GM06990 (cell line): ENCODE measurements at regions not wholly inside any gene's neighbourhood (a gene's known extent, or its start where the extent isn't known, plus 50 kb on each side); places are given as distances from the start of the nearest gene placed in this dataset.

Source experiments
- DNase-seq: peaks from one replicate; pipeline ENCODE4 v3.0.0-alpha.2; 2011; ENCODE audit not compliant: insufficient read length; ENCODE audit errors: extremely low read depth
- H3K27me3 ChIP-seq: replicated peaks from 2 replicates; pipeline ENCODE4 v1.6.0; 2011; ENCODE audit warnings: low read length; ENCODE audit not compliant: control insufficient read depth, insufficient read depth
- H3K36me3 ChIP-seq: 2 replicates; pipeline ENCODE4 v1.5.1; 2011; ENCODE audit warnings: low read length; ENCODE audit not compliant: control insufficient read depth, insufficient read depth
- H3K4me3 ChIP-seq: replicated peaks from 2 replicates; pipeline ENCODE4 v1.5.1; 2011; ENCODE audit warnings: low read depth, mild to moderate bottlenecking, control low read depth, low read length
- TF ChIP-seq, protein P1 (sequence below): IDR thresholded peaks from 2 replicates; pipeline ENCODE4 v1.5.1; 2011; ENCODE audit warnings: low read length, control low read depth, mild to moderate bottlenecking, inconsistent platforms; ENCODE audit not compliant: insufficient read depth, poor library complexity, severe bottlenecking

DNA sequence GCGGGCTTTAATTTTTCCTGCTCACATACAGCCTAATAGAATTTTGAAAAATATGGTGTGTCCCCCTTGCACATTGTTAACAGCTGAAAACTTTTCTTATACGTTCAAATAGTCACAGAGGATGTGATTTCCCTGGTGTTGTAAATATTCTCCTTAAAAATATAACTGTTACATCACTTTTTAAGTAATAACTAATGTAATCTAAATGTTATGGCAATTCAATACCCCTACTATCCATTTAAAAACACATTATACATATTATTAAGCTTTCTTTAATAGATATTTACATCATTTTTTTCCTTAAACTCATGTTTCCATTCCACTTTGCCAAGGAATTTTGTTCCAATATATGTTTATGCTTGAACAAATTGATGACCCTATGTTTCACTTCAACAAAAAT lies 85.5 kb upstream of the S1PR1 start:
- H3K27me3 ChIP-seq: no peaks in the 10 kb centered on the region
- H3K4me3 ChIP-seq: no peak overlapping the region
- DNase-seq: no peak
- TF ChIP-seq, protein P1, sequence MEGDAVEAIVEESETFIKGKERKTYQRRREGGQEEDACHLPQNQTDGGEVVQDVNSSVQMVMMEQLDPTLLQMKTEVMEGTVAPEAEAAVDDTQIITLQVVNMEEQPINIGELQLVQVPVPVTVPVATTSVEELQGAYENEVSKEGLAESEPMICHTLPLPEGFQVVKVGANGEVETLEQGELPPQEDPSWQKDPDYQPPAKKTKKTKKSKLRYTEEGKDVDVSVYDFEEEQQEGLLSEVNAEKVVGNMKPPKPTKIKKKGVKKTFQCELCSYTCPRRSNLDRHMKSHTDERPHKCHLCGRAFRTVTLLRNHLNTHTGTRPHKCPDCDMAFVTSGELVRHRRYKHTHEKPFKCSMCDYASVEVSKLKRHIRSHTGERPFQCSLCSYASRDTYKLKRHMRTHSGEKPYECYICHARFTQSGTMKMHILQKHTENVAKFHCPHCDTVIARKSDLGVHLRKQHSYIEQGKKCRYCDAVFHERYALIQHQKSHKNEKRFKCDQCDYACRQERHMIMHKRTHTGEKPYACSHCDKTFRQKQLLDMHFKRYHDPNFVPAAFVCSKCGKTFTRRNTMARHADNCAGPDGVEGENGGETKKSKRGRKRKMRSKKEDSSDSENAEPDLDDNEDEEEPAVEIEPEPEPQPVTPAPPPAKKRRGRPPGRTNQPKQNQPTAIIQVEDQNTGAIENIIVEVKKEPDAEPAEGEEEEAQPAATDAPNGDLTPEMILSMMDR: no peak
- no peaks in the 10 kb centered on the region for H3K36me3 ChIP-seq

DNA sequence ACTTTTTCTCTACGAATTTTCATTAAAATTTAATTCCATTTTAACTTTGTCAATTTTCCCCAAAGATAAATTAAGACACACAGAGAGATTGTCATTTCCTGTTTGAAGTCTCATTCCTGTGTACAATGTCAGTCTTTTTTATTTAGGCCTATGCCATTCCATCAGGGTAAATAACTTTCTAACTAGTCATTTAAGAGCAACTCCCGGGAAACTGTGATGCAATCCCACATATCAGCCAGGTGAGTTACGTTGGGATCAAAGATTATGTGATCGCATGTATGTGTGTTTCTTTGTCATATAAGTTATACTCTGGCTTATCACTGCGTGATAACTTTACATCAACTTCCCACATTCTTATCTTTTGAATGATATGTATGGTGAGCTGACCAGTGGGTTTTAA lies 86.1 kb upstream of the S1PR1 start:
- Histone ChIP-seq H3K4me3 (no peak overlapping the region), H3K36me3 (no peaks in the 10 kb centered on the region), H3K27me3 (no peaks in the 10 kb centered on the region)
- no peak for DNase-seq
- TF ChIP-seq, protein P1: no peak

DNA sequence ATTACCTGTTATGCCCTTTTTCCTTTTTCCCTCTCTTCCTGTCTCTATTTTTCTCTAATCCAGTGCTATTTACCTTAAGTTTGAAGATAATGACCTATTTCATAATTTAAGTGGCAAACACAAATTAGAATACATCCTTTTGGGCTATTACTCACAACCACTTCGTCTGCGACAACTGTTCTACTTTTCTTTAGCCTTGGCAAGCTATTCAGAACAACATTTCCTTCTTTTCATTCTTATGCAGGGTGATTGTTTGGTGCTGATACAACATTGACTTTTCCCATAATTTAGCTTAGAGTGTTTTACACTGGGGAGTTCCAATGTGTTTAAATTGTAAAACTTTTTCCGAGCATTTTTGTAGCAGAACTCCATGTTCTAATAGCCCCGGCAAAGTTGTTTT lies 86.6 kb upstream of the S1PR1 start:
- H3K4me3 ChIP-seq: no peak overlapping the region
- H3K36me3 ChIP-seq: no peaks in the 10 kb centered on the region
- TF ChIP-seq, protein P1: no peak
- DNase-seq: no peak
- H3K27me3 ChIP-seq: no peaks in the 10 kb centered on the region

DNA sequence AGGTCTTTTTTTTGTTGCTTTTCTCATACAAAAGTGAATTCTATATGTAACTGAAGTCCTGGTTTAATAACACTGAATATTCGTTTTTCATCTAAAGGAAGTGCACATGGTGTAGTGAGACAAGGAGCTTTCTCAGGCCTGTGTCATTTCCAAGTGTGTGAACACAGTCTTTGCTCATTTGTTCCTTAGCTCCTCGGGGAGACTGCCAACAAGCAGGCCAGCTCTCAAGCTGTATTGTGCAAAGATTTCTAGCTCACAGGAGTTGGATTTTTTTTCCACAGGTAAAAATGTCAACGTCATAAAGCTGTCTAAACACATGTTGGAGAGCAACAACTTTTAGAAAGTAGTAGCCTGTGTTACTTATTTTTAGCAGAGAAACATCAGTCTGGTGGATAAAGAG lies 87.8 kb upstream of the S1PR1 start:
- H3K36me3 ChIP-seq: no peaks in the 10 kb centered on the region
- TF ChIP-seq, protein P1: no peak
- H3K4me3 ChIP-seq: no peak overlapping the region
- no peaks in the 10 kb centered on the region for H3K27me3 ChIP-seq
- DNase-seq: no peak

DNA sequence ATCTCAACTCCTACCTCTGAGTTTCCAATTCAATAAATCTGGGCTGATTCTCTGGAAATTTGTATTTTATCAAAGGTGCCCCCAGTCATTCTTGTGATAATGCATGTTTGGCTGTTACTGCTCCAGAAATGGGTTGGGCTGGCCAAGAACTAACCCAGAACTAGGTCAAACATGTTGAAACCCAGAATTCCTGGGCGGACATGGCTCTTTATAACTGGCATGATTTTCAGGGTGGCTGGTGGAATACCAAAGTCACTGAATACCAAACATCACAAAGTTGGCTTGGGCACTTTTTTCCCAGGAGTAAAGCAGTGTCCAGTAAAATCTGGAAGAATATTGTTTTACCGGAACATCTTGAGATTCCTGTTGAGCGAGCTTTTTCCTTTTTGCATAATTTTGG lies 89.4 kb upstream of the S1PR1 start:
- TF ChIP-seq, protein P1: no peak
- H3K36me3 ChIP-seq: no peaks in the 10 kb centered on the region
- no peak overlapping the region for H3K4me3 ChIP-seq
- no peak for DNase-seq
- H3K27me3 ChIP-seq: no peaks in the 10 kb centered on the region

DNA sequence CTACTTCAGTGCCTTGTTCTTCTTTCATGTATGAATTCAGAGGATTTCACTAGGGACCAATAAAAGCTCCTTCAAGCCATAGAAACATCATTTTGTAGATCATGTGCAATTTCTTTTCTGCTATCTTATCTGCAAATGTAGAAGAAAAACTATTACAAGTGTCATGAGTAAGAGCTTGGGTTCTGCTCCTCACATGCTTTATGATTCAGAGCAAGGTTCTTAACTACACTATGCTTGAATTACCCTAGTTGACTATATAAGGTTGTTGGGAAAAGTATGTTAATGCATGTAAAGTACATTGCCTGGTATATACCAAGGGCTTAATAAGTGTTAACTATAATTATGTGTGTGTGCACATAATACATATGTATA lies 91.4 kb upstream of the S1PR1 start:
- no peaks in the 10 kb centered on the region for H3K27me3 ChIP-seq
- no peak overlapping the region for H3K4me3 ChIP-seq
- no peak for DNase-seq
- no peaks in the 10 kb centered on the region for H3K36me3 ChIP-seq
- TF ChIP-seq, protein P1: no peak
